ENCODE measurements at regions not wholly inside any gene's neighbourhood (a gene's known extent, or its start where the extent isn't known, plus 50 kb on each side); places are given as distances from the start of the nearest gene placed in this dataset.

DNA sequence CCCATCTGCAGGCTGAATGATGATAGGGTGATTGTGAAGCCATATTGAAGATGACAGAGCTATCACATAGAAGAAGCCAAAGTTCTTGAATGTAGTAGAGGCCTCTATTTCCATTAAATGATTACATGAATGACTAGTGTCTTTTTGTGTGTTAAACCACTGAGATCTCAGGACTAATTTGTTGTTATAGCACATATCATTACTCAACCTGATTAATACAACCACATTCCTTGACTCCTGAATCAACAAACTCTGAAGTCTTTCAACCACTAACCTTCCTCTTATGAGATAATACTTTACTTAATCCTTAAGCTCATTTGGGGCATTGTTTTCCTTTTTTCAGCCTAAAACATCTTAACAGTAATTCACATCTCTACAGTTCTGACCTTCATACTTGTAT lies 564.5 kb upstream of the ADAMTS9 start:
- TF ChIP-seq POLR2AphosphoS5 (IDR thresholded peaks at IDR 0.05; ENCODE audit: borderline replicate concordance, low read depth, low read length) (no peak), EZH2 (IDR thresholded peaks at IDR 0.05) (no peak)

Measured in SK-N-MC (cell line).